ENCODE measurements at regions not wholly inside any gene's neighbourhood (a gene's known extent, or its start where the extent isn't known, plus 50 kb on each side); places are given as distances from the start of the nearest gene placed in this dataset.

DNA sequence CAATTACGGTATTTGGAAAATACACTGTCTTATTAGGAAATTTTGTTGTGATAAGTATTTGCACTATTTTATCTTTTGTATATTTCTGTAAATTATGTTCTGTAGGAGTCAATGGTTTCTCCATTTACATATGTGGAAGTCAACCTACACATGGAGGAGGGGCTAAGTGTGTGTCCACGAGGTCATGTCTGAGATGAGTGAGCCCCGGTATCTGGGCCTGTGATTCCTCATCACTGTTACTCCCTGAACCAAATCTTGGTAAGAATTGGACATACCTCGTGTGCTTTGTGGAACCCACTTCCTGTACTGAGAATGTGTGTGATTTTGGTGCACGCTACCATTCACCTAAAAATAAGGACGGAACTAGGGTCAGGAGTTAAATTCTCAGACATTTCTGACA, 1105.5 kb downstream of the TMEM121 start:
- TF ChIP-seq SPI1 (IDR thresholded peaks at IDR 0.05; ENCODE audit: borderline replicate concordance, low read depth), result no peak
- TF ChIP-seq, protein P1, sequence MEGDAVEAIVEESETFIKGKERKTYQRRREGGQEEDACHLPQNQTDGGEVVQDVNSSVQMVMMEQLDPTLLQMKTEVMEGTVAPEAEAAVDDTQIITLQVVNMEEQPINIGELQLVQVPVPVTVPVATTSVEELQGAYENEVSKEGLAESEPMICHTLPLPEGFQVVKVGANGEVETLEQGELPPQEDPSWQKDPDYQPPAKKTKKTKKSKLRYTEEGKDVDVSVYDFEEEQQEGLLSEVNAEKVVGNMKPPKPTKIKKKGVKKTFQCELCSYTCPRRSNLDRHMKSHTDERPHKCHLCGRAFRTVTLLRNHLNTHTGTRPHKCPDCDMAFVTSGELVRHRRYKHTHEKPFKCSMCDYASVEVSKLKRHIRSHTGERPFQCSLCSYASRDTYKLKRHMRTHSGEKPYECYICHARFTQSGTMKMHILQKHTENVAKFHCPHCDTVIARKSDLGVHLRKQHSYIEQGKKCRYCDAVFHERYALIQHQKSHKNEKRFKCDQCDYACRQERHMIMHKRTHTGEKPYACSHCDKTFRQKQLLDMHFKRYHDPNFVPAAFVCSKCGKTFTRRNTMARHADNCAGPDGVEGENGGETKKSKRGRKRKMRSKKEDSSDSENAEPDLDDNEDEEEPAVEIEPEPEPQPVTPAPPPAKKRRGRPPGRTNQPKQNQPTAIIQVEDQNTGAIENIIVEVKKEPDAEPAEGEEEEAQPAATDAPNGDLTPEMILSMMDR (IDR thresholded peaks at IDR 0.05; ENCODE audit: insufficient read depth, low read length), result no peak
- TF ChIP-seq, protein P2, sequence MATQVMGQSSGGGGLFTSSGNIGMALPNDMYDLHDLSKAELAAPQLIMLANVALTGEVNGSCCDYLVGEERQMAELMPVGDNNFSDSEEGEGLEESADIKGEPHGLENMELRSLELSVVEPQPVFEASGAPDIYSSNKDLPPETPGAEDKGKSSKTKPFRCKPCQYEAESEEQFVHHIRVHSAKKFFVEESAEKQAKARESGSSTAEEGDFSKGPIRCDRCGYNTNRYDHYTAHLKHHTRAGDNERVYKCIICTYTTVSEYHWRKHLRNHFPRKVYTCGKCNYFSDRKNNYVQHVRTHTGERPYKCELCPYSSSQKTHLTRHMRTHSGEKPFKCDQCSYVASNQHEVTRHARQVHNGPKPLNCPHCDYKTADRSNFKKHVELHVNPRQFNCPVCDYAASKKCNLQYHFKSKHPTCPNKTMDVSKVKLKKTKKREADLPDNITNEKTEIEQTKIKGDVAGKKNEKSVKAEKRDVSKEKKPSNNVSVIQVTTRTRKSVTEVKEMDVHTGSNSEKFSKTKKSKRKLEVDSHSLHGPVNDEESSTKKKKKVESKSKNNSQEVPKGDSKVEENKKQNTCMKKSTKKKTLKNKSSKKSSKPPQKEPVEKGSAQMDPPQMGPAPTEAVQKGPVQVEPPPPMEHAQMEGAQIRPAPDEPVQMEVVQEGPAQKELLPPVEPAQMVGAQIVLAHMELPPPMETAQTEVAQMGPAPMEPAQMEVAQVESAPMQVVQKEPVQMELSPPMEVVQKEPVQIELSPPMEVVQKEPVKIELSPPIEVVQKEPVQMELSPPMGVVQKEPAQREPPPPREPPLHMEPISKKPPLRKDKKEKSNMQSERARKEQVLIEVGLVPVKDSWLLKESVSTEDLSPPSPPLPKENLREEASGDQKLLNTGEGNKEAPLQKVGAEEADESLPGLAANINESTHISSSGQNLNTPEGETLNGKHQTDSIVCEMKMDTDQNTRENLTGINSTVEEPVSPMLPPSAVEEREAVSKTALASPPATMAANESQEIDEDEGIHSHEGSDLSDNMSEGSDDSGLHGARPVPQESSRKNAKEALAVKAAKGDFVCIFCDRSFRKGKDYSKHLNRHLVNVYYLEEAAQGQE (IDR thresholded peaks at IDR 0.05; ENCODE audit: insufficient replicate concordance, low read depth), result no peak
- TF ChIP-seq POLR2AphosphoS5 (IDR thresholded peaks at IDR 0.05; ENCODE audit: low read depth), result no peak
